SK-N-SH (cell line): ENCODE measurements at regions not wholly inside any gene's neighbourhood (a gene's known extent, or its start where the extent isn't known, plus 50 kb on each side); places are given as distances from the start of the nearest gene placed in this dataset.

ENCODE experiments used
- CTCF ChIP-seq: fragments of 200-600 bp; sonication (generic); IDR thresholded peaks from 2 replicates; pipeline ENCODE4 v1.6.1; 2017; ENCODE audit warnings: antibody characterized with exemption, mild to moderate bottlenecking, moderate library complexity
- EP300 ChIP-seq, 2 experiments: IDR thresholded peaks; 2 replicates each; pipeline versions ENCODE4 v1.4.0 to v1.6.1; 2012; ENCODE audit warnings: borderline replicate concordance in 1 of 2, low read depth in 1 of 2, low read length in 1 of 2
- FOXM1 ChIP-seq: IDR thresholded peaks from 2 replicates; pipeline ENCODE4 v1.4.0; 2012; ENCODE audit warnings: low read depth, mild to moderate bottlenecking
- POLR2AphosphoS5 ChIP-seq: IDR thresholded peaks from 2 replicates; pipeline ENCODE4 v1.6.1; 2012; ENCODE audit warnings: low read depth, low read length
- RAD21 ChIP-seq: IDR thresholded peaks from 2 replicates; pipeline ENCODE4 v1.6.1; 2012; ENCODE audit warnings: mild to moderate bottlenecking, low read length
- TAF1 ChIP-seq: IDR thresholded peaks from 2 replicates; pipeline ENCODE4 v1.6.1; 2012; ENCODE audit warnings: low read depth, mild to moderate bottlenecking, low read length, moderate library complexity, borderline replicate concordance
- USF1 ChIP-seq: IDR thresholded peaks from 2 replicates; pipeline ENCODE4 v1.4.0; 2012; ENCODE audit warnings: low read depth, borderline replicate concordance
- USF2 ChIP-seq: fragments of 150-350 bp; IDR thresholded peaks from 2 replicates; pipeline ENCODE4 v1.6.1; 2017; ENCODE audit warnings: antibody characterized with exemption, low read length, low read depth, borderline replicate concordance
- TF ChIP-seq, protein P1 (sequence below): IDR thresholded peaks from 2 replicates; pipeline ENCODE4; 2012

DNA sequence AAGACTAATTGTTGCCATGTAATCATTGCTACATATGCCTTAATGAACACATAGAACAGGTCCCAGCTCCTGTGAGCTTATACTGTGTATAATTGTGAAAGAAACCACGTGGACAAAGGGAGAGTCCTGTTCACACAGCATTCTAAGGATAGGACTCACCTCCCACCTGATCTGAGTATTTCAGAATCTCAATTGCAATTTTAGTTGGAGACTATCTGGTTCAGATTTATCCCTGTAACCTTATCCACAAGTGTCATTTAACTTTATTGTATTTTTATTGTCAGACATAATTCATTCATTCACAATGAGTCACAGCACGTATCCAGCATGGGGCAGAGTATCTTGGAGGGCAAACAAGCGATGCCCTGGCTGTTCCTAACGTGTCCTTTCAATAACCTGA is 448.3 kb downstream of the NTRK2 start:
- TF ChIP-seq USF2 (no peak), EP300 (IDR thresholded peaks at IDR 0.05; ENCODE audit: borderline replicate concordance in 1 of 2, low read depth in 1 of 2, low read length in 1 of 2) (no peak), CTCF (no peak), TAF1 (no peak), POLR2AphosphoS5 (no peak), FOXM1 (no peak), USF1 (no peak), RAD21 (no peak)
- TF ChIP-seq, protein P1, sequence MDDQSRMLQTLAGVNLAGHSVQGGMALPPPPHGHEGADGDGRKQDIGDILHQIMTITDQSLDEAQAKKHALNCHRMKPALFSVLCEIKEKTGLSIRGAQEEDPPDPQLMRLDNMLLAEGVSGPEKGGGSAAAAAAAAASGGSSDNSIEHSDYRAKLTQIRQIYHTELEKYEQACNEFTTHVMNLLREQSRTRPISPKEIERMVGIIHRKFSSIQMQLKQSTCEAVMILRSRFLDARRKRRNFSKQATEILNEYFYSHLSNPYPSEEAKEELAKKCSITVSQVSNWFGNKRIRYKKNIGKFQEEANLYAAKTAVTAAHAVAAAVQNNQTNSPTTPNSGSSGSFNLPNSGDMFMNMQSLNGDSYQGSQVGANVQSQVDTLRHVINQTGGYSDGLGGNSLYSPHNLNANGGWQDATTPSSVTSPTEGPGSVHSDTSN: no peak
